Left ventricle myocardium inferior (tissue), 1 donor: ENCODE measurements at regions not wholly inside any gene's neighbourhood (a gene's known extent, or its start where the extent isn't known, plus 50 kb on each side); places are given as distances from the start of the nearest gene placed in this dataset. TPM values are rescaled to one million over a fixed set of nuclear protein-coding genes. Genes with fewer than 3 reads are reported as not detected.
"Not testable (repeated sequence)": the region's sequence is repeated elsewhere in the genome, so short reads cannot be mapped to it uniquely, and the experiment has no call there.

Source experiments
- DNase-seq: peaks from one replicate; pipeline ENCODE4 v3.0.0-alpha.2; 2020
- H3K27ac ChIP-seq: fragments of 200-600 bp; replicated peaks from 2 replicates; pipeline ENCODE4 v1.8.0; 2021
- H3K27me3 ChIP-seq: fragments of 200-600 bp; 2 replicates; pipeline ENCODE4 v1.8.0; 2021; ENCODE audit warnings: low read depth
- H3K36me3 ChIP-seq: fragments of 200-600 bp; 2 replicates; pipeline ENCODE4 v1.8.0; 2021
- H3K4me1 ChIP-seq: fragments of 200-600 bp; 2 replicates; pipeline ENCODE4 v1.8.0; 2021
- H3K4me3 ChIP-seq: fragments of 200-600 bp; 2 replicates; pipeline ENCODE4 v1.8.0; 2021; ENCODE audit warnings: mild to moderate bottlenecking, moderate library complexity
- H3K9me3 ChIP-seq: fragments of 200-600 bp; replicated peaks from 2 replicates; pipeline ENCODE4 v1.8.0; 2021
- intact Hi-C: fragments of 100-400 bp; cut with micrococcal nuclease; formaldehyde crosslinking; loops from one replicate; pipeline ENCODE4 v1.11.0; 2022
- microRNA-seq: library from miRNA; unstranded; fragments of <30 nt; microRNA quantifications from one replicate; pipeline ENCODE4 v1.2.0, GENCODE V29; 2020
- TF ChIP-seq, protein P1 (sequence below): fragments of 200-600 bp; IDR thresholded peaks from 2 replicates; pipeline ENCODE4 v1.8.0; 2021; ENCODE audit warnings: antibody characterized with exemption, mild to moderate bottlenecking, borderline replicate concordance
- donor health status: DM: no; HTN: yes; CAD: no; lungs with severe emphysema.

DNA sequence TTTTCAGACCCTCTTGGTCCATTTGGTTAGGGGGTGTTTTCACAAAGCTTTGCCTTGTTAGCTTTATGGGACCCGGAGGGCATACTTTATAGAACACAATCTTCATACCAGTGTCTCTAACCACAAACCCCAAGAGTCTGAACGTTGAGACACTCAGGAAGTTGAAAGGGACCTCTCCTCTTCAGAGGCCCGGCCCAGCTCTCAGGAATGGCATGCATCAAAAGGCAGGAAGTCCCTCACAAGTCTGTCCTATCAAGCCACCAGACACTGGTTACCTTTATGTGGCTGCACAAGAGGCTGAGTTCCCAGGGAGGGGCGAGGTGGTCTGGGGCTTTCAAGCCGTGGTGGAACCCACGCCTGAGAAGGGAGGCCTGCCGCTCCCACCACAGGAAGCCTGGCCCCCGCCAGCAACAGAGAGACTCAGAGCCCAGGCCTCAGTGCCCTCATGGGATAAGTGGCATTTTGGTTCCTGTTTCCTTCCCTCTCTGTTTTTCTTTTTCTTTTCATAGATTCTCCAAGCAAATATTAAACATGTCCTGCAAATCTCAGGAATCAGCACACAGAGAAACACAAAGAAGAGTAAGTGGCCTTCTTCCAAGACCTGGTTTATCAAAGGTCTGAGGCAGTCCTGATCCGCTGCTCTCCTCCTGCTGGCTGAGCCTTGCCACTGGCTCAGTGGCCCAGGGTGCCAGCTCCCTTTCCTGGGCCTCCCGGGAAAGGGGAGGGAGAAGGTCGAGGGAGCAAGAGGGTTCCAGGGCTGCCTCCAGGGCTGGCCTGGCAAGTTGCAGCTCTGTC lies 50.6 kb upstream of the SMURF2 start:
- DNase-seq, H3K27ac ChIP-seq, H3K36me3 ChIP-seq, H3K27me3 ChIP-seq, H3K9me3 ChIP-seq, H3K4me3 ChIP-seq, intact Hi-C loops: not testable (repeated sequence)
- TF ChIP-seq, protein P1, sequence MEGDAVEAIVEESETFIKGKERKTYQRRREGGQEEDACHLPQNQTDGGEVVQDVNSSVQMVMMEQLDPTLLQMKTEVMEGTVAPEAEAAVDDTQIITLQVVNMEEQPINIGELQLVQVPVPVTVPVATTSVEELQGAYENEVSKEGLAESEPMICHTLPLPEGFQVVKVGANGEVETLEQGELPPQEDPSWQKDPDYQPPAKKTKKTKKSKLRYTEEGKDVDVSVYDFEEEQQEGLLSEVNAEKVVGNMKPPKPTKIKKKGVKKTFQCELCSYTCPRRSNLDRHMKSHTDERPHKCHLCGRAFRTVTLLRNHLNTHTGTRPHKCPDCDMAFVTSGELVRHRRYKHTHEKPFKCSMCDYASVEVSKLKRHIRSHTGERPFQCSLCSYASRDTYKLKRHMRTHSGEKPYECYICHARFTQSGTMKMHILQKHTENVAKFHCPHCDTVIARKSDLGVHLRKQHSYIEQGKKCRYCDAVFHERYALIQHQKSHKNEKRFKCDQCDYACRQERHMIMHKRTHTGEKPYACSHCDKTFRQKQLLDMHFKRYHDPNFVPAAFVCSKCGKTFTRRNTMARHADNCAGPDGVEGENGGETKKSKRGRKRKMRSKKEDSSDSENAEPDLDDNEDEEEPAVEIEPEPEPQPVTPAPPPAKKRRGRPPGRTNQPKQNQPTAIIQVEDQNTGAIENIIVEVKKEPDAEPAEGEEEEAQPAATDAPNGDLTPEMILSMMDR, result peak; percentile 10
- peaks cover 31% of the 10 kb centered on the region for H3K4me1 ChIP-seq

Small RNAs in the stretch of these regions (microRNA-seq; reads per million reads assigned to microRNA genes)
- gene MIR6080, result not detected
